NB4 (cell line): ENCODE measurements at regions not wholly inside any gene's neighbourhood (a gene's known extent, or its start where the extent isn't known, plus 50 kb on each side); places are given as distances from the start of the nearest gene placed in this dataset.
A peak's percentile ranks its signal among the peaks of the same experiment; 100 is the strongest.

Source experiments
- DNase-seq: peaks from one replicate; pipeline ENCODE4 v3.0.0; 2010; ENCODE audit warnings: low read depth
- H3K4me3 ChIP-seq: one replicate; pipeline ENCODE4 v1.5.1; 2011; ENCODE audit warnings: mild to moderate bottlenecking, low read depth, low read length, moderate library complexity
- MYC ChIP-seq: IDR thresholded peaks from 2 replicates; pipeline ENCODE4 v1.6.1; 2011; ENCODE audit warnings: low read depth, low read length
- POLR2A ChIP-seq: IDR thresholded peaks from 2 replicates; pipeline ENCODE4 v1.6.1; 2011; ENCODE audit warnings: mild to moderate bottlenecking; ENCODE audit not compliant: insufficient read length; ENCODE audit errors: extremely low read depth
- TF ChIP-seq, protein P1 (sequence below): IDR thresholded peaks from one replicate; pipeline ENCODE4 v1.5.1; 2012; ENCODE audit warnings: low read depth, low read length
- TF ChIP-seq, protein P2 (sequence below): IDR thresholded peaks from 2 replicates; pipeline ENCODE4 v1.6.1; 2011; ENCODE audit warnings: low read depth, low read length

DNA sequence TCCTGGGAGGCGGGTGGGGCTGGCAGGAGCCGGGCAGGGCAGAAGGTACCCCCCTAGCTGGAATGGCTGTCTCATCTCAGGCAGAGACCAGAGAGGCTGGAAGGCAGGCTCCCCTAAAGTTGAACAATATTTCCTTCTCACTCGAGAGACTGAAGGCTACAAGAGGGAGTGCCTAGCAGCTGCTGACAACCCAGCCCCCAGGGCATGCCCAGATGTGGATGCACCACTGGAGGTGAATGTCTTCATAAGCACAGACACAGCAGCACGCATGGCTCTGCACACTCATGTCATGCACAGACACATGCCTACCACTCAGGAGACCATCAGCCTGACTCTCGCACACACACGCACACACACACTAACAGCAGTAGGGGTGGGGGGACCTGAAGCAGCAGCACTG, 179.0 kb downstream of the CCT6B start:
- no peak overlapping the region for H3K4me3 ChIP-seq
- DNase-seq, result no peak
- TF ChIP-seq MYC (no peak), POLR2A (no peak)
- TF ChIP-seq, protein P1, sequence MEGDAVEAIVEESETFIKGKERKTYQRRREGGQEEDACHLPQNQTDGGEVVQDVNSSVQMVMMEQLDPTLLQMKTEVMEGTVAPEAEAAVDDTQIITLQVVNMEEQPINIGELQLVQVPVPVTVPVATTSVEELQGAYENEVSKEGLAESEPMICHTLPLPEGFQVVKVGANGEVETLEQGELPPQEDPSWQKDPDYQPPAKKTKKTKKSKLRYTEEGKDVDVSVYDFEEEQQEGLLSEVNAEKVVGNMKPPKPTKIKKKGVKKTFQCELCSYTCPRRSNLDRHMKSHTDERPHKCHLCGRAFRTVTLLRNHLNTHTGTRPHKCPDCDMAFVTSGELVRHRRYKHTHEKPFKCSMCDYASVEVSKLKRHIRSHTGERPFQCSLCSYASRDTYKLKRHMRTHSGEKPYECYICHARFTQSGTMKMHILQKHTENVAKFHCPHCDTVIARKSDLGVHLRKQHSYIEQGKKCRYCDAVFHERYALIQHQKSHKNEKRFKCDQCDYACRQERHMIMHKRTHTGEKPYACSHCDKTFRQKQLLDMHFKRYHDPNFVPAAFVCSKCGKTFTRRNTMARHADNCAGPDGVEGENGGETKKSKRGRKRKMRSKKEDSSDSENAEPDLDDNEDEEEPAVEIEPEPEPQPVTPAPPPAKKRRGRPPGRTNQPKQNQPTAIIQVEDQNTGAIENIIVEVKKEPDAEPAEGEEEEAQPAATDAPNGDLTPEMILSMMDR, result no peak
- TF ChIP-seq, protein P2, sequence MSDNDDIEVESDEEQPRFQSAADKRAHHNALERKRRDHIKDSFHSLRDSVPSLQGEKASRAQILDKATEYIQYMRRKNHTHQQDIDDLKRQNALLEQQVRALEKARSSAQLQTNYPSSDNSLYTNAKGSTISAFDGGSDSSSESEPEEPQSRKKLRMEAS, result no peak

DNA sequence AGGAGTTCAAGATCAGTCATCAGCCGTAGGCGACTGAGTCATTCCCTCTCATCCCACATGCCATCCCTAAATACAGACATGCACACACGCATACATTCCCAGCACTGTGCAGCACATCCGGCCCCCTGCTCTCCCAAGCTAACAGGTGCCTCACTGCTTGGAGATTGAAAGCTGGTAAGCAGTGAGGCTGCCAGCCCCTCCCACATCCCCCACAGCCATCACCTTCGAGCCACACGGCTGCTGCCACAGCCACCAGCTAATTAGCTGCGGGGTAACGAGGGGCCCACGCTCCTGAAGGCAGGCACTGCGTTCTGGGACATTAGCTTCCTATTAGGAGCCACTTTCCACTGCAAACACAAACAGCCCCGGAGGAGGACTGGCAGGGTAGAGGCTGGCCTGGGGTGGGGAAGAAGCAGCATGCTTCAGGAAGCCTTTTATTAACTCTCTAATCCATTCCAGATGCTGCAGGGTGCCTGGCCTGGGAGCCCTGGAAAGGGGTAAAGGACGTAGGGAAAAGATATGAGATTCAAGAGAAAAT, 179.6 kb downstream of the CCT6B start:
- no peak for DNase-seq
- TF ChIP-seq, protein P2, result no peak
- TF ChIP-seq MYC, result no peak
- TF ChIP-seq, protein P1, result no peak
- no peak overlapping the region for H3K4me3 ChIP-seq

GRCh38 chr17:34781071-34781470, 180.2 kb downstream of the CCT6B start:
- H3K4me3 ChIP-seq, result no peak overlapping the region
- no peak for DNase-seq
- no peak for TF ChIP-seq MYC

DNA sequence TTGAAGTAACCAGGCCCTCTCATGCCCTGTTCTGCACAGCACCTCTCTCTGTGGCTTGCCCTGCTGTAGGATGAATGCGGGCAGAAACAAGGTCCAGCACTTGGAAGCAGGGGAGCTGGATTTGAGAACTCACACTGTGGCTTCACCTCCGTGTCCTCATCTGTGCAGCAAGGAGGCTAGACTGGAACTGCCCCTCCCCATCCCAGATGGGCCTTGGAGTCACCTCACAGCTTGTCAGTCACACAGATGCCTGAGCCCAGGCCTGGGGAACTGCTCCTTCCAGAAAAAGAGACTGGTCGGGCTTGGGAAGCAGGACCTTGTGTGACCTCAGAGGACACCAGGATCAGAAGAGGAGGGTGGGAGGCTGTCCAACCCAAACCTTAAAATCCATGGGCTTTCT, 180.8 kb downstream of the CCT6B start:
- TF ChIP-seq, protein P1, result no peak
- no peak for TF ChIP-seq POLR2A
- TF ChIP-seq, protein P2, result no peak
- no peak for TF ChIP-seq MYC
- DNase-seq, result no peak
- H3K4me3 ChIP-seq, result no peak overlapping the region

- TF ChIP-seq, protein P1, result no peak
- TF ChIP-seq, protein P2, result no peak
- no peak for TF ChIP-seq MYC
- no peak for TF ChIP-seq POLR2A
- no peak for DNase-seq
- H3K4me3 ChIP-seq, result no peak overlapping the region
Measured at GRCh38 chr17:34776456-34777443, 184.5 kb downstream of the CCT6B start.

- TF ChIP-seq, protein P1, result no peak
- TF ChIP-seq, protein P2, result no peak
- TF ChIP-seq POLR2A (no peak), MYC (no peak)
- peak; percentile 54 for DNase-seq
- H3K4me3 ChIP-seq, result no peak overlapping the region
Measured at GRCh38 chr17:34773036-34773435, 188.2 kb downstream of the CCT6B start.
